ENCODE measurements at regions not wholly inside any gene's neighbourhood (a gene's known extent, or its start where the extent isn't known, plus 50 kb on each side); places are given as distances from the start of the nearest gene placed in this dataset.
"Not testable (repeated sequence)": the region's sequence is repeated elsewhere in the genome, so short reads cannot be mapped to it uniquely, and the experiment has no call there.

DNA sequence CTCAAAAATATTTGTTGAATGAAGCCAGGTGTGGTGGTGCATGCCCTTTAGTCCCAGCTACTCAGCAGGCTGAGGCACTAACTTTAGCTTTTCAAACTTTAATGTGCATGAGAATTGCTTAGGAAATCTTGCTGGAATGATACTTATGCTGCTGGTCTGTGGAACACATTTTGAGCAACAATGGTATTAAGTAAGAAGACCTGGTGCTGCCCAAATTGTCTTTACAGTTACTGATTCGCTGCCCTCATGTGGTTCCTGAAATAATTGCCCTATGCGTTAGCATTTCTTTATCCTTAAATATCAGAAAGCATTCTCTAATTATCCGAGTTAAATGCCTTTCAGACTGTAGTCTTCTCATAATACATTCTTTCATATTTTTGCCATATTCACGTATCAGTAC, 76.0 kb upstream of the SESTD1 start:
- H3K4me3 ChIP-seq = no peak overlapping the region
- no peak overlapping the region for H3K27ac ChIP-seq
- DNase-seq (ENCODE audit: low read depth, low spot score) = no peak
- no peaks in the 10 kb centered on the region for H3K36me3 ChIP-seq (ENCODE audit: insufficient read depth, low read length)
- TF ChIP-seq POLR2AphosphoS5 (IDR thresholded peaks at IDR 0.05; ENCODE audit: borderline replicate concordance, low read depth, low read length) = no peak
- no peak for TF ChIP-seq EZH2 (IDR thresholded peaks at IDR 0.05)
- TF ChIP-seq FOXP2 (optimal IDR thresholded peaks at IDR 0.05; ENCODE audit: control extremely low read depth, extremely low read length, insufficient read depth) = no peak
- no peaks in the 10 kb centered on the region for H3K9me3 ChIP-seq (ENCODE audit: low read depth, low read length)
- H3K9ac ChIP-seq (ENCODE audit: insufficient read length) = no peak overlapping the region

DNA sequence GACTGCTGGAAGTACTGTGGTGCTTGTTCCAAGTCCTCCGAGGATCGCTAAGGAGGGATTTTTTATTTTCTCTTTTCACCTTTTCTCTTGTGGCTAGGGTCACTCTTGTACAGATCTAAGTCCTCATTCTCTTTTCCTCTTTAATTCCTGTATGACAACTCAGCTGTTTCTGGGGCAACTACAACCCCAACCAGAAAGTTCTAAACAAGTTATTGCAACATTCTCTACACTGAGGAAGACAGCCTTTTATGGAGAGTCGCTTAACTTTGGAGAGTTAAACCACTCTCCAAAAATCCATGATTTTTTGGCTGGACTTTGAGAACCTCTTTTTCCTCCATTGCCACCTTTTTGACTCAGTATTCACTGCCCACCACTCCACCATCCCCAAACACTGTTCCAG, 74.0 kb upstream of the SESTD1 start:
- no peak for DNase-seq (ENCODE audit: low read depth, low spot score)
- TF ChIP-seq POLR2AphosphoS5 (IDR thresholded peaks at IDR 0.05; ENCODE audit: borderline replicate concordance, low read depth, low read length) (no peak), FOXP2 (optimal IDR thresholded peaks at IDR 0.05; ENCODE audit: control extremely low read depth, extremely low read length, insufficient read depth) (no peak), EZH2 (IDR thresholded peaks at IDR 0.05) (no peak)
- Histone ChIP-seq H3K9ac (ENCODE audit: insufficient read length) (no peak overlapping the region), H3K36me3 (ENCODE audit: insufficient read depth, low read length) (no peaks in the 10 kb centered on the region), H3K27ac (no peak overlapping the region), H3K4me3 (no peak overlapping the region), H3K9me3 (ENCODE audit: low read depth, low read length) (no peaks in the 10 kb centered on the region)

DNA sequence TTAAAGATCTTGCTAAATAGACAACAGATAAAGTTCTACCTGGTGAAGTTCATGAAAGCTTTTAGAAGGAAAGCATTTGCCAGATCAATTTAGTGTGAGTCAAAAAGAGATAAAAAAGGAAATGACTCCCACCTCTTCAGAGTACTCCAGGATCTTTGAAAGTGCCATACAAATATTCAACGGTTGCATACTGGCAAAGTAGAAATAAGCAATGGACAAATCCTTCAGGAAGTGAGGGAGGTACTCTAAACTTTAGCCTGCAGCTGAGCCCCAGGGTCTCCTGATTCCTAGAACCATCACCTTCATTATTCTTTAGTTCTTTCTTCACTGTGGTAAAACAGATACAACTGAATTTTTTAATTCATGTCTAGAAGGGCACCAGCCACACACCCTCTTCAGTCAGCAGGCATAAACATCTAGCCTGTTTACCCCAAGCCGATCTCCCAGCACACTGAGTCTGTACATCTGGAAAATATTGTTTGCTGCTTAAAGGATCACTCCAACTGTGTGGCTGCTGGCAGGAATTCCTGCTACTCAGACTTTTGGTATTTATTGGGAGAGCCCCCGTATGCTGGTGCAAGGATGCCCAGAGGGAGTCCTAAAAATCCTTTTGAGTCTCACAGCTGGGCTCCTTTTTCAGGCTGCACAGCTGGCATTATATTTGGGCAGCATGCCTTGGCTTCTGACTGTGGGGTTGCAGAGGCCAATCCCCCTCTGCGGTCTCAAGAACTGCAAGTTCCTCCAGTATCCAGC, 72.3 kb upstream of the SESTD1 start:
- peak overlapping the region; percentile 79 for H3K27ac ChIP-seq
- H3K36me3 ChIP-seq (ENCODE audit: insufficient read depth, low read length) = no peaks in the 10 kb centered on the region
- TF ChIP-seq EZH2 (IDR thresholded peaks at IDR 0.05) (no peak), POLR2AphosphoS5 (IDR thresholded peaks at IDR 0.05; ENCODE audit: borderline replicate concordance, low read depth, low read length) (peak; percentile 46; the same call in 1 of the 2 replicates), FOXP2 (optimal IDR thresholded peaks at IDR 0.05; ENCODE audit: control extremely low read depth, extremely low read length, insufficient read depth) (peak; percentile 98)
- DNase-seq (ENCODE audit: low read depth, low spot score) = peak; percentile 67
- no peaks in the 10 kb centered on the region for H3K9me3 ChIP-seq (ENCODE audit: low read depth, low read length)
- H3K9ac ChIP-seq (ENCODE audit: insufficient read length) = no peak overlapping the region
- H3K4me3 ChIP-seq = peak overlapping the region; percentile 67

DNA sequence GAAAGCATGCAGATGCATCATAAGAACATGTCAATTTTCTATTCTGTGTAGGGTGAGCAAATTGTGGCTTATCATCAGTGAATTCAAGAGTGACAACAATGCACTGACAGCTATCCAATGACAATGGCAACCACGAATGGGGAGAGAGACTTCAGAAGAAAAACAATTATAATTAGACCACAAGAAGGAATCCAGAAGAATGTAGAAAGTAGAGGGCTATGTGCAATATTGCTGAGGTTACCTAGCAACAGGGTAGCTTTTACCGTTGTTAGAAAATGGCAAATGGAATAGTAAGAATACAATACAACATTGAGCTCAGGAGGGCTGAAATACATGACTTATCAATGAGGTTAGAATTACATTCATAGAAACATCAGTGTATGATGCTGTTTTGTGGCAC, 71.1 kb upstream of the SESTD1 start:
- no peak for DNase-seq (ENCODE audit: low read depth, low spot score)
- no peak for TF ChIP-seq POLR2AphosphoS5 (IDR thresholded peaks at IDR 0.05; ENCODE audit: borderline replicate concordance, low read depth, low read length)
- Histone ChIP-seq H3K36me3 (ENCODE audit: insufficient read depth, low read length) (no peaks in the 10 kb centered on the region), H3K9me3 (ENCODE audit: low read depth, low read length) (no peaks in the 10 kb centered on the region), H3K4me3 (no peak overlapping the region), H3K27ac (no peak overlapping the region), H3K9ac (ENCODE audit: insufficient read length) (no peak overlapping the region)

DNA sequence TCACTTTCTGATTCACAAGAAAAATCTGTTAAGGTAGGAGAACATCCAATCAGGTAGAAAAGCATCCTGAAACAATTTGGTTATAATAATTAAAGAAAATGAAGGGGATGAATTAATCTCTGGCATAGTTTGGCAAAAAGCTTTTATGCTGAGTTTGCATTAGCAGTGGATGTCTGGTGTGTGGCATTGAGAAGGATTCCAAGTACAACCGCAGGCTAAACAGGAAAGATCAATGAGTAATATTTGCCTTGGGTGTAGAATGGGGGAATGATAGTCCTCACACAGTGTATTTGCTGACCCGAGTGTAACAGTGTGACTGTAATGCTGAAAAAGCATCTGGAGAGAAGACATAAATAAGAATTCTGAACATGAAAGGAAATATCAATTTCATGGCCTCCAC, 68.3 kb upstream of the SESTD1 start:
- no peak for TF ChIP-seq POLR2AphosphoS5 (IDR thresholded peaks at IDR 0.05; ENCODE audit: borderline replicate concordance, low read depth, low read length)
- TF ChIP-seq EZH2 (IDR thresholded peaks at IDR 0.05) = no peak
- no peak for TF ChIP-seq FOXP2 (optimal IDR thresholded peaks at IDR 0.05; ENCODE audit: control extremely low read depth, extremely low read length, insufficient read depth)
- DNase-seq (ENCODE audit: low read depth, low spot score) = no peak
- no peak overlapping the region for H3K27ac ChIP-seq

DNA sequence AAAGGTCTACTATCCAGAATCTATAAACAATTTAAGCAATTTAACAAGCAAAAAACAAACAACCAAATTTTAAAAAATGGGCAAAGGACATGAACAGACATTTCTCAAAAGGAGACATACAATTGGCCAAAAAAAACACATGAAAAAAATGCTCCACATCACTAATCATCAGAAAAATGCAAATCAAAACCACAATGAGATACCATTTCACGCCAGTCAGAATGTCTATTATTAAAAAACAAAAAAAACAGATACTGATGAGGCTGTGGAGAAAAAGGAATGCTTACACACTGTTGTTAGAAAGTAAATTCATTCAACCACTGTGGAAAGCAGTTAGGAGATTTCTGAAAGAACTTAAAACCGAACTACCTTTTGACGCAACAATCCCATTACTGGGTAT, 66.4 kb upstream of the SESTD1 start:
- Histone ChIP-seq H3K36me3 (ENCODE audit: insufficient read depth, low read length) (no peaks in the 10 kb centered on the region), H3K27ac (no peak overlapping the region), H3K9ac (ENCODE audit: insufficient read length) (no peak overlapping the region), H3K9me3 (ENCODE audit: low read depth, low read length) (no peaks in the 10 kb centered on the region), H3K4me3 (no peak overlapping the region)
- TF ChIP-seq EZH2 (IDR thresholded peaks at IDR 0.05) (no peak), POLR2AphosphoS5 (IDR thresholded peaks at IDR 0.05; ENCODE audit: borderline replicate concordance, low read depth, low read length) (no peak), FOXP2 (optimal IDR thresholded peaks at IDR 0.05; ENCODE audit: control extremely low read depth, extremely low read length, insufficient read depth) (no peak)
- DNase-seq (ENCODE audit: low read depth, low spot score) = no peak

More for the DNA sequence above, 68.3 kb upstream of the SESTD1 start:
- H3K9me3 ChIP-seq (ENCODE audit: low read depth, low read length) = no peaks in the 10 kb centered on the region
- H3K4me3 ChIP-seq = 0 out of 2 replicates have a peak overlapping the region, but pooled peaks have one; percentile 14
- H3K36me3 ChIP-seq (ENCODE audit: insufficient read depth, low read length) = no peaks in the 10 kb centered on the region
- H3K9ac ChIP-seq (ENCODE audit: insufficient read length) = no peak overlapping the region

DNA sequence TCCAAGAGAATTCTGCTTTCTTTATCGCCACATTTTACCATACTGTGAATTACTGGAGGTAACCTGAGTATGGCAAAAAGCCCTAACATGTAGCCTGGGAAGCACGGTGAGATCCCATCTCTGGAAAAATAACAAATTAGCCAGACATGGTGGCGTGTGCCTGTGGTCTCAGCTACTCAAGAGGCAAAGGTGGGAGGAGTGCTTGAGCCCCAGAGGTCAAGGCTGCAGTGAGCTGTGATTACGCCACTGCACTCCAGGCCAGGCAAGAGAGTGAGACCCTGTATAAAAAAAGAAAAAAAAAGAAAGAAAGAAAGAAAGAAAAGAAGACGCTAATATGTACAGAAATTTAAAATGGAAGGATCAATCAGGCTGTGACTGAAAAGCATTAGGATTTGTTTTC, 57.7 kb upstream of the SESTD1 start:
- H3K36me3 ChIP-seq (ENCODE audit: insufficient read depth, low read length) = no peaks in the 10 kb centered on the region
- no peak for DNase-seq (ENCODE audit: low read depth, low spot score)
- H3K9me3 ChIP-seq (ENCODE audit: low read depth, low read length) = no peaks in the 10 kb centered on the region
- no peak overlapping the region for H3K27ac ChIP-seq
- no peak overlapping the region for H3K9ac ChIP-seq (ENCODE audit: insufficient read length)
- TF ChIP-seq EZH2 (IDR thresholded peaks at IDR 0.05) (no peak), FOXP2 (optimal IDR thresholded peaks at IDR 0.05; ENCODE audit: control extremely low read depth, extremely low read length, insufficient read depth) (no peak), POLR2AphosphoS5 (IDR thresholded peaks at IDR 0.05; ENCODE audit: borderline replicate concordance, low read depth, low read length) (no peak)
- no peak overlapping the region for H3K4me3 ChIP-seq

DNA sequence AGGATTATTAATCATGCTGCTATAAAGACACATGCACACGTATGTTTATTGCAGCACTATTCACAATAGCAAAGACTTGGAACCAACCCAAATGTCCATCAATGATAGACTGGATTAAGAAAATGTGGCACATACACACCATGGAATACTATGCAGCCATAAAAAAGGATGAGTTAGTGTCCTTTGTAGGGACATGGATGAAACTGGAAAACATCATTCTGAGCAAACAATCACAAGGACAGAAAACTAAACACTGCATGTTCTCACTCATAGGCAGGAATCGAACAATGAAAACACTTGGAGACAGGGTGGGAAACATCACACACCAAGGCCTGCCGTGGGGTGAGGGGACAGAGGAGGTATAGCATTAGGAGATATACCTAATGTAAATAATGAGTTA, 56.4 kb upstream of the SESTD1 start:
- H3K9me3 ChIP-seq (ENCODE audit: low read depth, low read length); H3K4me3 ChIP-seq; DNase-seq (ENCODE audit: low read depth, low spot score); H3K9ac ChIP-seq (ENCODE audit: insufficient read length); H3K27ac ChIP-seq; H3K36me3 ChIP-seq (ENCODE audit: insufficient read depth, low read length): not testable (repeated sequence)

DNA sequence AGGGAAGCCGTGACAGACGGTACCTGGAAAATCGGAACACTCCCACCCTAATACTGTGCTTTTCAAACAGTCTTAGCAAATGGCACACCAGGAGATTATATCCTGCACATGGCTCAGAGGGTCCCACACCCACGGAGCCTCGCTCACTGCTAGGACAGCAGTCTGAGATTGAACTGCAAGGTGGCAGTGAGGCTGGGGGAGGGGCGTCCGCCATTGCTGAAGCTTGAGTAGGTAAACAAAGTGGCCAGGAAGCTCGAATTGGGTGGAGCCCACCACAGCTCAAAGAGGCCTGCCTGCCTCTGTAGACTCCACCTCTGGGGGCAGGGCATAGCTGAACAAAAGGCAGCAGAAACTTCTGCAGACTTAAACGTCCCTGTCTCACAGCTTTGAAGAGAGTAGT, 50.1 kb upstream of the SESTD1 start:
- H3K36me3 ChIP-seq (ENCODE audit: insufficient read depth, low read length); H3K4me3 ChIP-seq: not testable (repeated sequence)

More for the DNA sequence above, 50.1 kb upstream of the SESTD1 start:
- H3K27ac ChIP-seq; H3K9me3 ChIP-seq (ENCODE audit: low read depth, low read length); DNase-seq (ENCODE audit: low read depth, low spot score); H3K9ac ChIP-seq (ENCODE audit: insufficient read length): not testable (repeated sequence)

All from SK-N-MC (cell line).